HG02623 (cell line): ENCODE measurements at regions not wholly inside any gene's neighbourhood (a gene's known extent, or its start where the extent isn't known, plus 50 kb on each side); places are given as distances from the start of the nearest gene placed in this dataset.
"Not testable (repeated sequence)": the region's sequence is repeated elsewhere in the genome, so short reads cannot be mapped to it uniquely, and the experiment has no call there.

Experiments used
- ATAC-seq: cut with Tn5 transposase; IDR thresholded peaks from one replicate; pipeline ENCODE4 v1.9.1; 2021; ENCODE audit warnings: moderate library complexity; ENCODE audit not compliant: unreplicated experiment

DNA sequence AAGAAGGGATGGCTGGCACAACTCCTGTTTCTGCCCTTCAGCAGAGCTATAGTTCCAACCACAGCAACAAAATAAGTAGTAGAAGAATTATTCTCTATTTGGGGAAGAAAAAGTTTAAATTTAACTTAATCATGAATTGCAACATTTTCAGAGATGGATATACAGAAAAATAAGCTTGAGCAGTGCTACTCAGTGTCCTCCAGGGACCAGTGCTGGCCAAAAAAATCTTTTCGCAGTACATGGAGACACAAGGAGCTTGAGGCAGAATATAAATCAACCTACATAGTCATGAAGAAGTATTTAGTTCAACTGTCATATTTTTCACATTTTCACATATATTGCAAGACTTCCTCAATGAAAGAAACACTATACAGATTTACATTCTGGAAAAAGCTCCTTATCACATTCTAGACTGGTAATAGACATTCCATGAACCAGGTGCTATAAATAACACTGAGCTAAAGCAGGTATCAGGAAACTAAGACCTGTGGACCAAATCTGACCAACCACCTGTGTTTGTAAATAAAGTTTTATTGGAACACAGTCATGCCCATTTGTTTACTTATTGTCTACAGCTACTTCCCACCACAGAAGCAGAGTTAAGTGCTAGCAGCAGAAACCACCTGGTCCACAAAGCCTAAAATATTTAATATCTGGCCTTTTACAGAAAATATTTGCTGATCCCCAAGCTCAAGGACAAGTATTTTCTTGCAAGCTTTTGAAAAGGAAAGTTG, 101.9 kb downstream of the RGS21 start:
- no peak for ATAC-seq

DNA sequence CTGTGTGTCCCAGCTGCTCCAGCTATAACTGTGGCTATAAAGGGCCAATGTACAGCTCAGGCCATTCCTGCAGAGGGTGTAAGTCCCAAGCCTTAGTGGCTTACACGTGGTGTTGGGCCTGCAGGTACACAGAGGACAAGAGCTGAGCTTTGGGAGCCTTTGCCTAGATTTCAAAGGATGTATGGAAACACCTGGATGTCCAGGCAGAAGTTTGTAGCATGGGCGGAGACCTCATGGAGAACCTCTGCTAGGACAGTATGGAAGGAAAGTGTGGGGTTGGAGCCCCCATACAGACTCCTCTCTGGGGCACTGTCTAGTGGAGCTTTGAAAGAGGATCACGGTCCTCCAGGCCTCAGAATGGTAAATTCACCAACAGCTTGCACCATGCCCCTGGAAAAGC, 113.9 kb downstream of the RGS21 start:
- ATAC-seq = no peak

DNA sequence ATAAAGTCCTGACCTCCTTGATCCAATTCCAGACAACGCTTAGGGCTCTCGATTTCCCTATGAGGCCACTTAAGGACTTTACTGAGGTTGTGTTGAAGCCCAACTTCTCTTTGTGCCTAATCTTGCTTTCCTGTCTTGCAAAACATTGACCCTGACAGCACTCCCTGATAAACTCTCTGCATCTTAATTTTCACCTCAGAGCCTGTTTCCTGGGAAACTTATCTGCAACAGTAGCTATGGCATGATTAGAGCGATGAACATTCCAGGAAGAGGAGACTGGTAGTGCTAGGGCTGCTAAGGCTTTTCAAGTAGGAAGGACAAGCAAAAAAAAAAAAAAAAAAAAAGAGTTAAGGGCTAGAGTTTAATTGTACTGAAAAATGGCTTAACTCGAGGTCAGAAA, 118.9 kb downstream of the RGS21 start:
- no peak for ATAC-seq

DNA sequence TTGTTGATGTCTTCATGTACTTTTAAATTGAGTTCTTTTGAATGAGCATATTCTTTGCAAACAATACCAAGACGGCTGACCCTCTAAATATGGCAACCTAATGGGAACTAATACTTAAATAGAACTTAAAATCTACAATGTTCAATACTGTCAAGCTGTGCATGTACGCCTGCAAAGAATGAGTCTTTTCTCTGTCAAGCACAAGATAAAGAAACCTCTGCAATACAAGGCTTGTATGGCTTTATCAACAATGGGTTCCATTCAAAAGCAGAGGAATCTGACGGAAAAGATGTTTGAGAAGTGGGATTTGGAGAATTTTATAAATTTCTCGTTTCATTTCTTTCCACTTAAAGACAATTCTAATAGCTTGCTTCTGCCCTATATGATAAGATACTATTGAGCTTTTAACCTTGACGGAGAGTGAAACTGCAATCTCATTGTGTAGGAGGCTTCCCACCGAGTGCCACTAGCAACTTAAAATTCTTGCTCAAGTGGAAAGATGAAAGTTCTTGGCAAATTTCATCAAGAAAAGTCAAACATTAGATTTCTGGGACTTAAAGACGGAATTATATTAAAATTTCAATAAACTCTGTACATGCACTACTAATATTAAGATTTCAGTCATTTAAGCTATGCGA, 119.8 kb downstream of the RGS21 start:
- no peak for ATAC-seq

GRCh38 chr1:192438737-192439136, 121.9 kb downstream of the RGS21 start:
- no peak for ATAC-seq

GRCh38 chr1:192439373-192440025, 122.7 kb downstream of the RGS21 start:
- no peak for ATAC-seq

DNA sequence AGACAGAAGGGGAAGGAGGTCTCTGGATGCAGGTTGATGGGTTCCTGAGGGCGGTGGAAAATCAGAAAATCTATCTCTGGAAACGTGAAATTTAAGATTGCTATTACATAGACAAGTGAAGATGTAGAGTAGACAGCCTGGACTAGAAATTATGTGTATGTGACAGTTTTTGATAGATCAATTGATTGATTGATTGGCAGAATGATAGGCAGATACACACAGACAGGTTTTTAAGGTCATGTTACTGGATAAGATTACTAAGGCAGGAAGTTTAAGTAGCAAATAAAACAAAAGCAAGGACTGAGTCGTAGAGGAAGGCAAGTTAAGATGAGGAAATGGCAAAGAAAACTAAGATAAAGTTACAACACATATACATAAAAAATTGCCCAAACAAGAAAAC, 124.7 kb downstream of the RGS21 start:
- ATAC-seq = no peak

DNA sequence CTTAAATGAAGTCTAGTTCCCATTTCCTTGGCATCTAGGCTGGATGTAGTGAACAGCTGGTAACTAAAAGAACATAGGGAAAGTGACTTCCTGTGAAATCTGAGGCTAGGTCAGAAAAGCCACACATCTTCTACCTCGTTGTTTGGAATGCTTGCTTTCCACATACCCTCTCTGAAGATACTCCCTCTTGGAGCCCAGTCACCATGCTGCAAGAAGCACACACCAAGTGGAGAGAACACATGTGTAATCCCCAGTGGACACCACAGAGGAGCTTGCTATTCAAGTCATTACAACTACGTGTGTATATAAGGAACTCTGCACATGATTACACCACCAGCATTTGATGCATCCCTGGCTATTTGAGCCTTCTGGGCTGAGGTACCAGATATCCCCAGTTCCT, 125.9 kb downstream of the RGS21 start:
- ATAC-seq = no peak

- ATAC-seq = no peak
These were observed 126.8 kb downstream of the RGS21 start for GRCh38 chr1:192443616-192444015.

GRCh38 chr1:192445241-192445640, 128.4 kb downstream of the RGS21 start:
- no peak for ATAC-seq

- ATAC-seq = peak; percentile 60
These were observed 129.2 kb downstream of the RGS21 start for GRCh38 chr1:192445839-192446489.

GRCh38 chr1:192448026-192448578, 127.5 kb upstream of the RGS1 start:
- no peak for ATAC-seq

DNA sequence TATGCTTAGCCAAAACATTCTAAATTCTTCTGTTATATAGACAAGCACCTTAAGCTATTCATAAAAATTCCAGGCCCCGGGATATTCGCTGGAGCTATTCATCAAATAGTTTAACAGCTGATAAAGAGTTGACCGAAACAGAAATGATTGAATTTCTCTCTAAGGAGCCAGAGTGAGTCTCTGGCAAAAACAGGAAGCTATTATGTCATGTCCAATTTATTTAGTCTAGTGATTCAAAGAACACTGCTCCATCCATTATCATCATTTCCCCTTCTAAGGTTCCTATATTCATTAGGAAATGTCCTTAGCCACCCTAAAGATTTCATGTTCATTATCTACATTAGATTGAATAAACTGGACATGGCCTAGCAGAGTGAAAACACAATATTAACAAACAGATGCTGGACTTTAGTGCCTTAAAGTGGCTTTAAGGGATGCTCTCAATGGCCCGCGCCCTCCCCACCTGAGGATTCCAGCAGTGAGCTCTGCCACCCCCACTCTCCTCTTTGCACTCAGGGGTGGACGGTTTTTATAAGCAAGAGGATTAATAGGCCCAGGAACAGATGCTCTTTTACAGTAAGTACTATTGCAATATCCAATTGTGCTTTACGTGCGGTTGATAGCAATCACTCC, 122.1 kb upstream of the RGS1 start:
- ATAC-seq = no peak

DNA sequence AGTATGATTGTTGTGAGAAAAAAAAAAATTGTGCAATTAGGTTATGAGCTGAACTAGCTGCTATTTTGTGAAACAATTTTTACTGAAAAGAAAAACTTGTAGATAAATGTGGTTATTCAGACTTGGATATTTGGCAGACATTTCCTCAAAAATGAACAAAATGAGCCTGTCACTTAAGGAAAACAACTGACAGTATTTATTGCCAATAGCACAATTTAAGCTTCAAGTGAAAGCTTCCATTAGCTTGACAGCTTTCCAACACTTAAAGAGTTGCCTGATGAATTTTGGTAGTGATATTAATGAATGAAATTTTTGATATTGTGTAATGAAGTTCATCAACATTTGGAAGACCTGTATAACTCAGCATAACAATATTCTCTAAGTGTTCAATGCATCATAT, 116.1 kb upstream of the RGS1 start:
- ATAC-seq = no peak

- ATAC-seq = no peak
These were observed 113.9 kb upstream of the RGS1 start for GRCh38 chr1:192461684-192462083.

- ATAC-seq = no peak
These were observed 113.0 kb upstream of the RGS1 start for GRCh38 chr1:192462616-192463015.

DNA sequence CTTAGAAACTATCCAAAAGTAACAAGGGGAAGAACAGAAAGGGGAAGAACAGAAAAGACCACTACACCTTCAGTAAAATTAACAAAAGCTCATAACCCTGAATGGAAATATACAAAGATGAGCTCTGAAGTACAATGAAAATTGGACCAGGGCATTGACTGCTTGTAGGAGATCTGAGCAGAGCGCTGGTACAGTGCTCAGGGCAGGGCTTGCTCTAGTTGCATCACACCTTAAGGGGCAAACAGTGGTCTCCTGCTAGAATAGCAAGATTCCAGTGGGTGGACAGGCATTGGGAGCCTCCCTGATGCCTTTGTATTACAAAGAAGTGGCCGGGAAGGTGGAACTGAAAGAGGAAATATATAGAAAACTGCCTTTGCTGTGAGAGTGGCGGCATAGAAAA, 111.9 kb upstream of the RGS1 start:
- ATAC-seq = no peak

DNA sequence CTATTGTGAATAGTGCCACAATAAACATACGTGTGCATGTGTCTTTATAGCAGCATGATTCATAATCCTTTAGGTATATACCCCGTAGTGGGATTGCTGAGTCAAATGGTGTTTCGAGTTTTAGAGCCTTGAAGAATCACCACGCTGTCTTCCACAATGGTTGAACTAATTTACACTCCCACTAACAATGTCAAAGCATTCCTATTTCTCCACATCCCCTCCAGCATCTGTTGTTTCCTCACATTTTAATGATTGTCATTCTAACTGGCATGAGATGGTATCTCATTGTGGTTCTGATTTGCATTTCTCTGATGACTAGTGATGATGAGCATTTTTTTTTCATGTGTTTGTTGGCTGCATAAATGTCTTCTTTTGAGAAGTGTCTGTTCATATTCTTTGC, 110.4 kb upstream of the RGS1 start:
- ATAC-seq = not testable (repeated sequence)

- ATAC-seq = no peak
These were observed 101.4 kb upstream of the RGS1 start for GRCh38 chr1:192474080-192474683.

- ATAC-seq = no peak
These were observed 100.2 kb upstream of the RGS1 start for GRCh38 chr1:192475329-192475728.

DNA sequence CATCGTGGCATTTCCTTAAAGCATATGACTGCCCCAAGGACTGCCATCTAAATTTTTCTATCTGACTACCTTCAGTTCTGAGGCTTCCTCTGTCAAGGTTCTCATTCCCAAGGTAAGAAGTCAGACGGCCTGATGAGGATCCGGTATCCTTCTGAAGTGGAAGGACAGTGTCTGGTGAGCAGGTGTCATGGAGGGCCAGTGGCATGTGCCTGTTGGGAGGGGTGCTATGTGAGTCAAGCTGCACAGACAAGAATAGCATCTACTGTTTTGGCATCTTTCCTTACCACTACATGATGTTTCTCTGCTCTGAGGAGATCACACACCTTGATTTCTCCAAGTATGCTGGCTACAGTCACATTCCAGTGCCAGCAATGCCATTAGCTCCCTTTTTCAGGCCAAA, 99.6 kb upstream of the RGS1 start:
- ATAC-seq = no peak
